ENCODE measurements at regions not wholly inside any gene's neighbourhood (a gene's known extent, or its start where the extent isn't known, plus 50 kb on each side); places are given as distances from the start of the nearest gene placed in this dataset.

DNA sequence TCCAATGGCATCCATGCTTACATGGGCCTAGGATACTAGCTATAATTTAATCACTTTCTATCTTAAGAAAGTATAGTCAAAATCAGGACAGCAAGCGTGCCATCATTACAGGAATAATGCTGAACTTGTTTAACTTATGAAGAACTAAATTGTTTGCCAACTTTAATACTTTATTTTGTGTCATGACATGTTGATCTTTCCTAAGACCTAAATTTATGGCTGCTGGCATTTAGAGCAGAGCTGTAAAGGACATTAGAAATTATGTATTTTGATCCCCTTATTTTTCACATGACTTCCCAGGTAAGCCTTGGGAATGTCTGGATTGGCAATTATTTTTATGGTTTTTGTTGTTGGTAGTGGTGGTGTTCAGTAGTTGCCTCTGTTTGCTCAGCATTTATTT, 920.3 kb upstream of the GOT2 start:
- TF ChIP-seq, protein P1, sequence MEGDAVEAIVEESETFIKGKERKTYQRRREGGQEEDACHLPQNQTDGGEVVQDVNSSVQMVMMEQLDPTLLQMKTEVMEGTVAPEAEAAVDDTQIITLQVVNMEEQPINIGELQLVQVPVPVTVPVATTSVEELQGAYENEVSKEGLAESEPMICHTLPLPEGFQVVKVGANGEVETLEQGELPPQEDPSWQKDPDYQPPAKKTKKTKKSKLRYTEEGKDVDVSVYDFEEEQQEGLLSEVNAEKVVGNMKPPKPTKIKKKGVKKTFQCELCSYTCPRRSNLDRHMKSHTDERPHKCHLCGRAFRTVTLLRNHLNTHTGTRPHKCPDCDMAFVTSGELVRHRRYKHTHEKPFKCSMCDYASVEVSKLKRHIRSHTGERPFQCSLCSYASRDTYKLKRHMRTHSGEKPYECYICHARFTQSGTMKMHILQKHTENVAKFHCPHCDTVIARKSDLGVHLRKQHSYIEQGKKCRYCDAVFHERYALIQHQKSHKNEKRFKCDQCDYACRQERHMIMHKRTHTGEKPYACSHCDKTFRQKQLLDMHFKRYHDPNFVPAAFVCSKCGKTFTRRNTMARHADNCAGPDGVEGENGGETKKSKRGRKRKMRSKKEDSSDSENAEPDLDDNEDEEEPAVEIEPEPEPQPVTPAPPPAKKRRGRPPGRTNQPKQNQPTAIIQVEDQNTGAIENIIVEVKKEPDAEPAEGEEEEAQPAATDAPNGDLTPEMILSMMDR (IDR thresholded peaks at IDR 0.05): no peak
- TF ChIP-seq POLR2A (IDR thresholded peaks at IDR 0.05): no peak

Measured in upper lobe of left lung (tissue), 4 donors.